ENCODE measurements at regions not wholly inside any gene's neighbourhood (a gene's known extent, or its start where the extent isn't known, plus 50 kb on each side); places are given as distances from the start of the nearest gene placed in this dataset.
"Not testable (repeated sequence)": the region's sequence is repeated elsewhere in the genome, so short reads cannot be mapped to it uniquely, and the experiment has no call there.

DNA sequence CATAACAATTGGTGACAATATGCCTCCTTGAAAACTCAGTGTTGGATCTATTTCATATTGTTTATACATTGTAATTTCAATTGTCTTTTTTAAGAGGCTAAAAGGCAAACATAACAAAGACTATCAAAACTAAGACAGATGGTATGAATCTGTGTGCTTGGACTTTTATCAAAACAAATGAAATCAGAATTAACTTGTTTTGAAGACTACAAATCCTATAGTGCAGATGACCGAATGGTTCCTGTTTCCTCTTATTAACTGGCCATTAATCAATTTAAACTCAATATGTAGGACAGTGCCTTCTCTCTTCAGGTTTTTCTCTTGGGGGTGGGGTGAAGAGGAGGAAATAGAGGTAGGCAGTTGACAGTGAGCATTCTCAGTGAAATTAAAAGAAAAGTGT lies 366.9 kb upstream of the GRAMD2B start:
- FAIRE-seq (no peak), DNase-seq (ENCODE audit: low spot score in 2 of 2) (no peak)

DNA sequence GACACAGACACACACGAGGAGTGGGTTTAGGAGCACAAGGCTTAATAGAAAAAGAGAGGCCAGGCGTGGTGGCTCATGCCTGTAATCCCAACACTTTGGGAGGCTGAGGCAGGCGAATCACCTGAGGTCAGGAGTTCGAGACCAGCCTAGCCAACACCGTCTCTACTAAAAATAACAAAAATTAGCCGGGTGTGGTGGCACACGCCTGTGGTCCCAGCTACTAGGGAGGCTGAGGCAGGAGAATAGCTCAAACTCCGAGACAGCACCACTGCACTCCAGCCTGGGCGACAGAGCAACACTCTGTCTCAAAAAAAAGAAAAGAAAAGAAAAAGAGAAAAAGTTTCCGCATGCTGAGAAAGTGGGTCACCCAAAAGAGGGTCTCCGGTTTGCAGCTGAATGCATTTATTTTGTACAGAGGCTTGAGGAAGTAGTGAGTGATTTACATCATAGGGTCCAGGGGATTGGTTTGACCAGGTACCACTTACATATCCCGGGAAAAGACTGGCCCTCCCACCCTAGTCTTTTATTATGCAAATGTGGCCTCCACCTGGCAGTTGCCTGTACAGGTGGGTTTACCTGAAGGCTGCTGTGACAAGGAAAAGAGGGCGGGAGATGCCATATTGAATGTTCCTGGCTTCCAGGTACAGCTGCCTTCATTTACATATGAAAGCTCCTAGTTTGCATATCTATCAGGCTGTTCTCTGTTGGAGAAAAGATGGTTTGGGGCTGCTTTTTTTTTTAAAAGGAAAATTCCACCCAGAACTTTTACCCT lies 366.2 kb upstream of the GRAMD2B start:
- no peak for FAIRE-seq
- DNase-seq (ENCODE audit: low spot score in 2 of 2) = no peak

DNA sequence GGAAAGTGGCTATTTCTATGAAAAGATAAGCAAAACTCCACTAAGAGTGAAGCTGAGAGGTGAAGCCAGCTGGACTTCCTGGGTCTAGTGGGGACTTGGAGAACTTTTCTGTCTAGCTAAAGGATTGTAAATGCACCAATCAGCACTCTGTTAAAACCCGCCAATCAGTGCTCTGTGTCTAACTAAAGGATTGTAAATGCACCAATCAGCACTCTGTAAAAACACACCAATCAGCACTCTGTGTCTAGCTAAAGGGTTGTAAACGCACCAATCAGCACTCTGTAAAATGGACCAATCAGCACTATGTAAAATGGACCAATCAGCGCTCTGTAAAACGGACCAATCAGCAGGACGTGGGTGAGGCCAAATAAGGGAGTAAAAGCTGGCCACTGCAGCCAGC lies 364.8 kb upstream of the GRAMD2B start:
- DNase-seq (ENCODE audit: low spot score in 2 of 2); FAIRE-seq: not testable (repeated sequence)

DNA sequence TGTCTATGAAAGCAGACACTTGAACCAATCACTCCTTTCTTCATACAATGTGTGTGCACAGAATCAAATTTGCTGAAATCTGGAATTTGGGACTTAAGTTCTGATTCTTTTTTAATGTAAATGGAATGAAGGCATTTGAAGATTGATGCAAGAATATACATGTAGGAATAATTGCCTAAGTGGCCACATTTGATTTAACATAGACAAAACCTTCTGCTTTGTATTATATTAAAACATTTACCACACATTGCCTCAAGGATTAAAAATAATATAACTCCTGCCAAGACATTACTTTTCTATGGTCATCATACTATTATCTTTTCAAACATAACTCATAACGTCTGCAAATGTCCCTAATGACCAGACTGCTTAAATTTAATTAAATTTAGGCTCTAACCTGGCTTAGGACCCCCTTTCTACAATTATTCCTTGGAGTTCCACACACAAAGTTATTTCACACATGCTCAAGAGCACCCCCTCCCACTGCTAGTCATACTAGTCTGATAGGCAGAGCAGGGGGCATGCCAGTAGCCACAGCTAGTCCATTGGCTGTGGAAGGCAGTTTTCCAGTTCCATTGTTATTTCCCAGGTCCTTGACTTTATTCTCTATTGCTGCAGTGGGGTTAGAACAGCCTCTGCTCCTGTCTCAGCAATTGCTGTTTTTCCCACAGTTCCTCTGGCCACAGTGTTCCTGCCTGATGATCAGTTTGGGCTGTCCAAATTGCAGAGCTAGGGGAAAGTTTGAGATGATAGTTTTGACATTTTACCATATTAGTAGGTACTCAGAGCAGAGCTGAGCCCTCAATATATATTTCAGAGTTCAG lies 360.6 kb upstream of the GRAMD2B start:
- DNase-seq (ENCODE audit: low spot score in 2 of 2) (no peak), FAIRE-seq (no peak)

DNA sequence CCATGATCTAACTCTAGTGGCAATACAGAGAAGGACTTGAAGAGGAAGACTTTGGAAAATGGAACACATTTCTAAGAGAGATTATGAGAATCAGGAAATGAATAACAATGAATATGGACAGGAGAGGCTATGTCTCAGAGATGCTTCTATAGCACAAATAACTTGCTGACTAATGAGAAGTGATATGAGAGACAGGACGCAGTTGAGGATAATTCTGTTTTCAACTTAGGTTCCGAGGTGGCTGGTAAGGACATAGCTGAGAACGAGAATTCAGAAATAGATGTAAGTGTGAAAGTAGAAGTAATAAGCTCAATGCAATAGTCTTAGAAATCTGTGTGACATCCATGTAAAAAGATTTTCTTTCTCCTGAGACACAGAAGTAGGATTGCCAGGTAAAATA lies 358.1 kb upstream of the GRAMD2B start:
- DNase-seq (ENCODE audit: low spot score in 2 of 2) = no peak
- no peak for FAIRE-seq

DNA sequence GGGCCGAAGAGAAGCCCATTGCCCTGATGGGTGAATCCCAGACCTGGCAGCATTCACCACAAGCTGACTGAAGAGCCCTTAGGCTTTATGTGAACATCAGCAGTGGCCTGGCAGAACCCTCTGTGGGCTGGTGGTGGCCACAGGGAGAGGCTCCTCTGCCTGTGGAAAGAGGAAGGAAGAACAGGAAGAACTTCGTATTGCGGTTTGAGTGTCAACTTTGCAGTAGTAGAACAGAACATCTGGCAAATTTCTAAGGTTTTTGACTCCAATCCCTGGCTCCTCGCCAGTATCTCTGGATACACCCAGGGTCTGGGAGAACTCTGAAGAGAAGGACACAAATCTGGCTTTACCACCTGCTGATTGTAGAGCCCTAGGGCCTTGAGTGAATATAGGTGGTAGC lies 356.4 kb upstream of the GRAMD2B start:
- FAIRE-seq (no peak), DNase-seq (ENCODE audit: low spot score in 2 of 2) (no peak)

DNA sequence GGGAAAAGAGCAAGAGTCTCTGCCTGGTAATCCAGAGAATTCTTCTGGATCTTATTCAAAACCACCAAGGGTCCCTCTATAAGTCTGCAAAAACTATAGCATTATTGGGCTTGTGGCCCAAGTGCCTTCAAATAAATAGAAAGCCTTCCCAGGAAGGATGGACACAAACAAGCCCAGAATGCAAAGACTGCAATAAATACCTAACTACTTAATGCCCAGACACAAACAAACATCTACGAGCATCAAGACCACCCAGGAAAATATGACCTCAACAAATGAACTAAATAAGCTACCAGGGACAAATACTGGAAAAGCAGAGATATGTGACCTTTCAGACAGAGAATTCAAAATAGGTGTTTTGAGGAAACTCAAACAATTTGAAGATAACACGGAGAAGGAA lies 355.8 kb upstream of the GRAMD2B start:
- DNase-seq (ENCODE audit: low spot score in 2 of 2) = no peak
- FAIRE-seq = no peak

DNA sequence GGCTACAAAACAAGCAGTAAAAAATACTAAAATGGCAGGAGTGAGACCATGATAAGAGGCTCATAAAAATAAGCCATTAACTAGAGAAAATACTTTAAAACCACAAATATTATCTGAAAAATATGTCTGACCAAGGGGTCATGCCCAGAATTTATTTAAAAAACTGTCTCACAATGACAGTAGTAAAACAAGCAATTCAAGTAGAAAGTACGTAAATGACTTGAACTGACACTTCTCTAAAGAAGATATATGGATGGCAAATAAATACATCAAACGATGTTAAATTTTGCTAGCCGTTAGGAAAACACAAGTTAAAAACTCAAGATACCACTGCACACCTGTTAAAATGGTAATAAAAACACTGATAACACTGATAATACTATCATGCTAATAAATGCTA lies 353.9 kb upstream of the GRAMD2B start:
- DNase-seq (ENCODE audit: low spot score in 2 of 2) (no peak), FAIRE-seq (no peak)

DNA sequence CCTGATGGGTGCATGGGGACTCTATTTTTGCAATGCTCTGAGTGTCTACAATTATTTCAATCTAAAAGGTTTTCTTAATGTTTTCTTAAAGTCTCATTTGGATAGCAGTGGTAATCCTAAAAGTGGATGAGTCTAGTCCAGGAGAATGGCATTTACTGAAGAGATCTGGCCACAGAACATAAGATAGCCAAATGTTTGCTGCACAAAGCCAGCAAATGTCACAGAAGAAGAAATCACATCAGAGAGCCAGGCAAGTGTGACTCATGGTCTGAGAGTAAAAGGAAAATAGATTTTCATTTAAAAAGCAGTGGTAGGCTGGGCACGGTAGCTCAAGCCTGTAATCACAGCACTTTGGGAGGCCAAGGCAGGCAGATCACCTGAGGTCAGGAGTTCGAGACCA lies 352.7 kb upstream of the GRAMD2B start:
- no peak for DNase-seq (ENCODE audit: low spot score in 2 of 2)
- FAIRE-seq = no peak

DNA sequence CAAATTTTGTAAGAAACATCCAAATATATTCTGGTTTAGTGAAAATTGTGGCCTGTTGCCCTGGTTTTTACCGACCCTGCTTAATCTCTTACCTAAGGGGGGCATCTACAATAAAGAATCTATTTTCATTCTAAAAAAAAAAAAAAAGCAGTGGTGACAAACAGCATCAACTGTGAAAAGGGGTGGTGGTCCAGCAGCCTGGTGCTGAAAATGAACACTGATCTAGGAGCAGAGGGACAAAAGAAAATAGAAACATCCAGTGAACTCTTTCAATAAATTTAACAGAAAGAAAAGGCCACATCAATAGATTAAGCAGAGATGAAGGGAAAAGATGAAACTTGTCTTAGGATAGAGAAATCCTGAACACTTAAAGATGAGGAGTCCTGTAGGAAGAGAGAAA lies 348.7 kb upstream of the GRAMD2B start:
- FAIRE-seq = no peak

DNA sequence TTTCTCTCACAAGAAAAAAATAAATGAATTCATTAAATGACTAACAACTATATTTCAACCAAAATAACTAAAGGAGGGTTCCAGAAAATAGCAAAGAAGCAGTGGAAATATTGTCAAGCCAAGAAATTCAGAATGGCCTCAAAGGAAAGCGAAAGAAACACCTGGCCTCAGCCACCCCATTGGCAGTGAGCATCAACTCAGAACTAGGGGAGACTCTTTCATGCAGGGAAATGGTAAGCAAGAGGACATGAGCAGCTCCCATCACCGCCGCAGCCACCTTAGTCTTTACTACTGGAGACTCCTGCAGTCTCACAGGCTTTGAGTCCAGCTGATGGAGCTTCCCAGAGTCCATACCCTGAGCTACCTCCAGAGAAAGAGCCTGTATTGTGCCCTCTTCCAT lies 343.9 kb upstream of the GRAMD2B start:
- DNase-seq (ENCODE audit: low spot score in 2 of 2) = no peak
- no peak for FAIRE-seq

More for the DNA sequence above, 348.7 kb upstream of the GRAMD2B start:
- no peak for DNase-seq (ENCODE audit: low spot score in 2 of 2)

DNA sequence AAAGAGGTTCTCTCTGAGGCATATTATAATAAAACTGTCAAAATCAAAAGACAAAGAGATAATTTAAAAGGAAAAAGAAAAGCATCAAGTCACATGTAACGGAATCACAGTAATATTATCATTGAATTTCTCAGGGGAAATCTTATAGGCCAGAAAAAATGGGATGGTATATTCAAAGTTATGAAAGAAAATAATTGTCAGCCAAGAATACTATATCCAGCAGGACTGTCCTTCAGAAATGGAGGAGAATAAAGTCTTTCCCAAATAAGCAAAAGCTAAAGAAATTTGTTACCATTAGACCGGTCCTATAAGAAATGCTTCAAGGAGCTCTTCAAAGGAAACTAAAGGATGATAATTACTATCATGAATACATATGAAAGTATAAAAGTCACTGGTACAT lies 342.0 kb upstream of the GRAMD2B start:
- FAIRE-seq (no peak), DNase-seq (ENCODE audit: low spot score in 2 of 2) (no peak)

DNA sequence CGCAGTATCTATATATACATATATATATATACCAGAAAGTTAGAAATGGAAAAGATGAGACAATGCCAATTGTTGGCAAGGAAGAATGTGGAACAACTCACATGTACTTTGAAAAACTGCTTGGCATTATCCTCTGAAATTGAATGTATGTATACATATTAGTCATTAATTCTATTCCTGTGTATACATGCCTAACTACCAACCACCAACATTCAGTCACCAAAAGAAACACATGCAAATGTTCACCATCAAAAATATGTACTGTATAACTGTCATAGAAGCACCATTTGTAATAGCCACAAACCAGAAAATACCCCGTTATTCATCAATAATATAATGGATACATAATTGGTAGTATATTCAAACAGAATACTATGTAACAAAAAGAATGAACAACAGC lies 330.2 kb upstream of the GRAMD2B start:
- FAIRE-seq = no peak
- no peak for DNase-seq (ENCODE audit: low spot score in 2 of 2)

DNA sequence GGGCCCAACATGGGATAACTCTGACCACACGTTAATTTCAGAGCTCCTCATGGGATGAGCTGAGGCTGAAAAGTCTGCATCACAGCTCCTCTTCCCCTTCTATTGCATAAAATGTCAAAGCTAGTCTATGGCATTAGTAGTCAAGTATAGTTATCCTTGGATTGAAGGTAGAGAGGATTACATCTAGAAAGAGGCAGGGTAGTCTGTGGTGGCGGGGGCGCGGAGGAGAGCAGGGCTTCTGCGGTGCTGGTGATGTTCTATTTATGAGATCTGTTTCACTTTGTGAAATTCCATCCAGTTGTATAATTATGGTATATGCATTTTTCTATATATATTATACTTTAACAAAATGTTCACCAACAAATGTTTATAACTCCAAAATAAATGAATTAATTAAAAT lies 329.5 kb upstream of the GRAMD2B start:
- no peak for FAIRE-seq
- no peak for DNase-seq (ENCODE audit: low spot score in 2 of 2)

DNA sequence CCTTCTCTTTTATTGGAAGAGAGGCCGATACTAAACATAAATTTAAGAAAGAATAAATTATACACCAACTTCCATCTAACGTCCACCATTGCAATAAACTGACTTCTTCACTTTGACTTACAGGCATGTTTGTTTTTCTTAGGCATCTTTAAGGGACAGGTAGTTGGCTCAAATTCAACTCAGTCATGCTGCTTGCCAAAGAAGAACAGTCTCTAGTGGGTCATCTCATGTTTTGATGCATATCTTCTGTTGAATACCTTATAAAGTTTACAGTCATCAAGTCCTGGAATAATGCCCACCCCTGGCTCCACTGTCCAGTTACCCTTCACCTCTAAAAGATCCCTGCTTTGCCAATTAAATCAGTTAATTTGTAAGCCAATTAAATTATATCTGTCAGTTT lies 328.2 kb upstream of the GRAMD2B start:
- DNase-seq (ENCODE audit: low spot score in 2 of 2) (no peak), FAIRE-seq (no peak)

DNA sequence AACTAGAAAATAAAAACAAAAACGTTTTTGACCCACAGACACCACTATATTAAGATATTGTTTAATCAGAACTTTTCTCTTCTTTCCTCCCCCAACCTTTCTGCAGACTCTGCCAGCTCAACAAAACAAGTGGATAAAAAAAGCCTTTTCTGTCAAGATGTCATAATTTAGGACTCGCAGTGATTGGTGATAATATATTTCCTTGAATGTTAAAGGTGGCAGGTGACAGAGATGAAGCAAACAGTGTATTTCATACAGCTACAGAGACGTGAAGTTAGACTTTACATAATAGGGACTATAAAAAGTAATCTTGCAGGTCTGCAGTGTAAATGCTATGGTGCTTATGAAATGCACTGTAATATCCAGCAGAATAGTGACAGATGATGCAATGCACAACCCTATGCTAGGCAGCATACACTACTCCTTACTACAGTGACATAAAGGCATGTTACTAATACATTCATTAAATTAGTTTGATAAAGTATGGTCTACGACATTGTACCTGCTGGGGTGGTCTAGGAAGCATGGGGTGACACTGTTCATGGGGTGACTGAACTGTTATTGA lies 326.7 kb upstream of the GRAMD2B start:
- DNase-seq (ENCODE audit: low spot score in 2 of 2) (no peak), FAIRE-seq (no peak)

DNA sequence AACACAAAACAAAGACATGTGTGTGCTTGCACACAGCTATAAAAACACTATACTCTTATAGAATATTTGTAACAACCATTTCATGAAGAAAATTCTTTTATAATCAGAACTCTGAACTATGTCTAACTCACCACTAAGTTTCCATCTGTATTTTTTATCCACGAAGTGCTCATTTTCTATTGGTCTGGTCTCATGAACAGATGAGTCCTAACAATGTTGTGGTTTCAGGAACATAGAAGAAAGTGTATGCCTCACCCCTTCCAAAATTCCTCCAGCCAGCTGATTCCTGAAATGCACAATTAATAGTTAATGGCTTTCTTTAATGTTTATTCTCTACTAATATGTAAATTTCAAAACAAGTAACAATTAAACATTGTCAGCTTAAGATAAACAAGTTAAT lies 325.3 kb upstream of the GRAMD2B start:
- DNase-seq (ENCODE audit: low spot score in 2 of 2) (no peak), FAIRE-seq (no peak)

DNA sequence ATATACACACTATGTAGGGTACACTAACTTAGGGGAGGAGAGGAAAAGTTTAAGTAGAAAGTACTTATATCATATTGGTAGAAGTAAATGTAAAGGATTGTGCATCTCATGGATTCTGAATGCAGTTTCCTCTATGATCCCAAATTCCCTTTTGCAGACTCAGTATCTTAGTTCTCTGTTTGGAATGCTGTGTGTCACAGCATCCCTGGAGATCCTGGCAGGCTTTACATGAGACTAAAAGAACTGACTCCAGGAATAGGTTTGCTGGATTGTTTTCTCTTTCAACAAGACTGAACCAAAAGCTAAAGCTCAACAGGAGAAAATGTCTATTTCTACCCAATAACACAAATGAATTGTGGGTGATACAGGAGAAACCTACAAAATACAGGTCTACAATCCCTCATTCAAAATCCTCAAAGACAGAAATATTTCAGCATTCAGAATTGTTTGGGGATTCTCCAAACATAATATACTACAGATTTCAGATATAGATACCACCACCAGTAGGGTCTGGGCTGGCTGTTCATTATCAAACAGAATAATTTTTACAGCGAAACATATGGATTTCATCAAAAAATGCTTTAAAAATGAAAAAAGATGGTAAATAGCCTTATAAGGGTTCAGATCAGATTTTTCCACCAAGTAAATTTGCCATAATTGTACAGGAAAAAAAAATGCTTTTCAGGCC lies 324.7 kb upstream of the GRAMD2B start:
- no peak for FAIRE-seq
- DNase-seq (ENCODE audit: low spot score in 2 of 2) = no peak

DNA sequence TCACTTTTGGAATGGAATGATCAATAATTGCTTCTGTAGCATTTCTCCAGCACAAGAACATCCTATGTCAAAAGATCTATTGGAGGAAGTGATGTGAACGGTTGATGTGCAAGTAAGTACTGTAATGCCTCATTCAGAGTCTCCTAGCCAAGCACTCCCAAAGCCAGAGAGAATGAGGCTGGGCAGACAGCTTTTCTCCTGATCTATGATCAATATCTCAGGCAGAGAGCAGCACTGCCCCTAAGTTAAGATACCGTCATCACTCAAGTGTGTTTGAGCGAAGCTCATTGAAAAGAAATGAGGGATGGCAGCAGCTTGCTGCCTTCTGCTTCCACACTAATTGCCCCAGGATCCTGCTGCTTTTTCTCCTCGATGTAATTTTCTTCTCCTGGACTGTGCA lies 324.1 kb upstream of the GRAMD2B start:
- FAIRE-seq = no peak
- no peak for DNase-seq (ENCODE audit: low spot score in 2 of 2)

DNA sequence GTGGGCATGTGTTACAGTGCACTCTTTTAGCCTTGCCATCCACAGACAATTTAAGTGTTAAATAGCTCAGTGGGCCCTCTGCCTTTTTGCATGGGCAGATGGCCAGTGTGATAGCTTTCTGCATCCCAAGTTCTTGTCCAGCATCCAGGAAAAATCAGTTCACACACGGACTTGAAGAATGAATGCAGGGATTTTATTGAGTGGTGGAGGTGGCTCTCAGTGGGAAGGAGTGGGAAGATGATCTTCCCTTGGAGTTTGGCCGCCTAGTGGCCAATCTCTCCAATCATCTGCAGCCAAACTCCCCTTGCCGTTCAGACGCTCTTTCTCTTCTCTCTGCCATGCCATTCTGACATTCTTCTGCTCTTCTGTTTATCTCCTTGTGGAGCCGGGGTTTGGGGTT lies 322.4 kb upstream of the GRAMD2B start:
- FAIRE-seq (no peak), DNase-seq (ENCODE audit: low spot score in 2 of 2) (no peak)

DNA sequence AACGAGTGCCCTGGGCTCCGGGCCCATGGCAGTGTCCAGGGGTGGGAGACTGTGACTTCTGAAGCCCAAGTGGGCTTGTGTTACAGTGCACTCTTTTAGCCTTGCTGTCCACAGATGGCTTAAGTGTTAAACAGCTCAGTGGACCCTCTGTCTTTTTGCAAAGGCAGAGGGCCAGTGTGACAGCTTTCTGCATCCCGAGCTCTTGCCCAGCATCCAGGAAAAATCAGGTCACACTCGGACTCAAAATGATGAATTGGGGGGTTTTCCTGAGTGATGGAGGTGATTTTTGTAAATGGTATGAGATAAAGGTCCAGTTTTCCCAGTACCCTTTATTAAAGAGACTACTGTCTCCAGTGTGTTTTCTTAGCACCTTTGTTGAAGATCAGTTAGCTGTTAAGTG lies 321.3 kb upstream of the GRAMD2B start:
- FAIRE-seq (no peak), DNase-seq (ENCODE audit: low spot score in 2 of 2) (no peak)

Data from frontal cortex (tissue), 3 donors.